ENCODE measurements at regions not wholly inside any gene's neighbourhood (a gene's known extent, or its start where the extent isn't known, plus 50 kb on each side); places are given as distances from the start of the nearest gene placed in this dataset.

DNA sequence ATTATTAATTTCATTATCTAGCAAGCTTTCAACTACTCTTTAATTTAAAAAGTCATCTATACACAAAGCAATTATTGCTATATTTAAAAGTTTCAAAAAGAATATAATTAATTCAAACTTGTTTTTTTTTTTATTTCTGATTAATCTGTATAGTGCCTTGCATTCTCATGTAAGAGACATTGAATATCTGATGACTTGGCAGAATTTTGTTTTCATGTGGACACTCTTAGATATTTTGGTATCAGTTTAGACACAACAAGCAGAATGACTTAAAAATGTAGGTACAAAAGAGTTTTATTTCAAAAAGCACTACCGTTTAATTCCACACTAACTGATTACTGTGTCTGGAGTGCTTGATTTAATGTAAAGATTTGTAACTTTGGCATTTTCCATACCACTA, 1129.6 kb downstream of the PDHA2 start:
- TF ChIP-seq, protein P1, sequence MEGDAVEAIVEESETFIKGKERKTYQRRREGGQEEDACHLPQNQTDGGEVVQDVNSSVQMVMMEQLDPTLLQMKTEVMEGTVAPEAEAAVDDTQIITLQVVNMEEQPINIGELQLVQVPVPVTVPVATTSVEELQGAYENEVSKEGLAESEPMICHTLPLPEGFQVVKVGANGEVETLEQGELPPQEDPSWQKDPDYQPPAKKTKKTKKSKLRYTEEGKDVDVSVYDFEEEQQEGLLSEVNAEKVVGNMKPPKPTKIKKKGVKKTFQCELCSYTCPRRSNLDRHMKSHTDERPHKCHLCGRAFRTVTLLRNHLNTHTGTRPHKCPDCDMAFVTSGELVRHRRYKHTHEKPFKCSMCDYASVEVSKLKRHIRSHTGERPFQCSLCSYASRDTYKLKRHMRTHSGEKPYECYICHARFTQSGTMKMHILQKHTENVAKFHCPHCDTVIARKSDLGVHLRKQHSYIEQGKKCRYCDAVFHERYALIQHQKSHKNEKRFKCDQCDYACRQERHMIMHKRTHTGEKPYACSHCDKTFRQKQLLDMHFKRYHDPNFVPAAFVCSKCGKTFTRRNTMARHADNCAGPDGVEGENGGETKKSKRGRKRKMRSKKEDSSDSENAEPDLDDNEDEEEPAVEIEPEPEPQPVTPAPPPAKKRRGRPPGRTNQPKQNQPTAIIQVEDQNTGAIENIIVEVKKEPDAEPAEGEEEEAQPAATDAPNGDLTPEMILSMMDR (IDR thresholded peaks at IDR 0.05), result no peak
- no peak for TF ChIP-seq POLR2A (IDR thresholded peaks at IDR 0.05)
